ENCODE measurements at regions not wholly inside any gene's neighbourhood (a gene's known extent, or its start where the extent isn't known, plus 50 kb on each side); places are given as distances from the start of the nearest gene placed in this dataset.
A peak's percentile ranks its signal among the peaks of the same experiment; 100 is the strongest.

DNA sequence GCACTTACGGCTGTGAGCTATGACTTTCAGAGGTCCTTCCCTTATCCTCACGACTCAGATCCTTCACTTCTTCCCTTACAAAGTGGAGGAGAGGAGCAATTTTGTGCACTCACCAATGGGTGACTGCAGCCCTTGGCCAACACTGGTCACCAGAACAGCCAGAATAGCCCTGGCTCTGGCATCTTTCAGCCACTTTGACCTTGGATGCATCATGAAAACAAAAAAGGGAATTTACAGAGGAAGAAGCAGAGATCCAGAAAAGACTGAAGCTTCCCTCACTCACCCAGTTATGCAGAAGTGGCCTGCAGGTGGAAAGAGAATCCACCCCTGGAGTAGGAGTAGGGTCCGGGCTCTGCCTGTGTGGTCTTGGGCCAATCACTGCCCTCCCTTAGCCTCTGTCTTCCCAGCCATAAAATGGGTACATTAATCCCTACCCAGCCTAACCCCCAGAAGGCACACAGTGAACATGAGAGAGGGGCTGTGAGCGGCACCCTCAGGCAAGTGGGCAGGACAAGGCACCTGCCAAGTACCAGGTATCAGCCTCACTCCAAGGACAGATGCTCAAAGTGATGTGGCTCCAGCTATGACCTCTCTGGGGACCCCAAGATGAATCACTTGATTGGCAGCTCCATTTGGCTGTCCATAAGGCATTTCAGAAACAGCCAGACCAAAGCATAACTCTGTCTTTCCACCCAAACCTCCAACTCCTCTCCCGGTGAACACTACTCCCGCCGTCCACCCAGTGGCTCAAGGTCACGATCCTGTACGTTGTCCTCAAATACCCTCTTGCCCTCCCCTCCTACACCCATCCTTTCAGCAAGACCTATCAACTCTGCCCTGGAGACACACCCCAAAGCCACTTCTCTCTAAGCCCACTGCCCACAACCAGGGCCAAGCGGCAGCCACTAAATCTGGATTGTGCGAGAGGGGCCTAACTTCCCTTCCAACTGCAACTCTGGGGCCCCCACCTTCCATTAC, 129.8 kb upstream of the ZMIZ1 start:
- Histone ChIP-seq H3K27me3 (replicated peaks; ENCODE audit: control insufficient read depth, insufficient read depth, low read length) (peaks cover 8% of the 10 kb centered on the region), H3K9me3 (ENCODE audit: control insufficient read depth, low read length) (no peaks in the 10 kb centered on the region)
- no peak for DNase-seq (ENCODE audit: low read depth)

DNA sequence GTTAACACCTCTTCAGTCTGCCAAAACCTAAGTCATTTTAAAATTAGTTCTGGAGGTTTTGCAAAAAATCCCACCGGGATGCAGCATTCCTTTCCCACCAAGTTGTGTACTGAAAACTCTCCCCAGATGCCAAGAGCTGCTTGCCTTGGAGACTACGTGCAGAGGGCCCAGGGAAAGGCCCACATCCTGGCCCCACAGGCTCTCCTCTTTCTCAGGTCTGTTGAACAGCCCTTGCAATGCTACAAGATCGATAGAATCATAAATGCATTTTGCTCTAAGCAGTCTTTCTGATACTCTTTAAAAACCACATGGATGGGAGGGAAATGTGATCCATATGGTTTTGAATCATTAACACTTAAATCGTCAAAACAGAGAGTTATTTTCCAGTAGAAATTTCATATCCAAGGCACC, 126.7 kb upstream of the ZMIZ1 start:
- no peak for DNase-seq (ENCODE audit: low read depth)
- H3K36me3 ChIP-seq (ENCODE audit: control insufficient read depth, insufficient read depth, low read length, severe bottlenecking), result no peaks in the 10 kb centered on the region
- no peak overlapping the region for H3K4me3 ChIP-seq (ENCODE audit: low read length)
- H3K9me3 ChIP-seq (ENCODE audit: control insufficient read depth, low read length), result no peaks in the 10 kb centered on the region
- no peak overlapping the region for H3K9ac ChIP-seq (ENCODE audit: low read length)
- H3K27me3 ChIP-seq (replicated peaks; ENCODE audit: control insufficient read depth, insufficient read depth, low read length), result peaks cover 4% of the 10 kb centered on the region
- peaks cover 34% of the 10 kb centered on the region for H3K4me1 ChIP-seq (ENCODE audit: control insufficient read depth, insufficient read depth, low read length)

More for the DNA sequence above, 129.8 kb upstream of the ZMIZ1 start:
- H3K4me3 ChIP-seq (ENCODE audit: low read length), result no peak overlapping the region
- H3K4me1 ChIP-seq (ENCODE audit: control insufficient read depth, insufficient read depth, low read length), result peaks cover 11% of the 10 kb centered on the region
- H3K9ac ChIP-seq (ENCODE audit: low read length), result no peak overlapping the region
- H3K36me3 ChIP-seq (ENCODE audit: control insufficient read depth, insufficient read depth, low read length, severe bottlenecking), result no peaks in the 10 kb centered on the region

- Histone ChIP-seq H3K27me3 (replicated peaks; ENCODE audit: control insufficient read depth, insufficient read depth, low read length) (peaks cover 2% of the 10 kb centered on the region), H3K4me3 (ENCODE audit: low read length) (no peak overlapping the region), H3K4me1 (ENCODE audit: control insufficient read depth, insufficient read depth, low read length) (peaks cover 34% of the 10 kb centered on the region), H3K36me3 (ENCODE audit: control insufficient read depth, insufficient read depth, low read length, severe bottlenecking) (no peaks in the 10 kb centered on the region), H3K9ac (ENCODE audit: low read length) (peak overlapping the region; percentile 53), H3K9me3 (ENCODE audit: control insufficient read depth, low read length) (no peaks in the 10 kb centered on the region)
- peak; percentile 97 for DNase-seq (ENCODE audit: low read depth)
Observed at GRCh38 chr10:78944723-78945312, 123.9 kb upstream of the ZMIZ1 start.

GRCh38 chr10:78945838-78946237, 122.9 kb upstream of the ZMIZ1 start:
- no peak for DNase-seq (ENCODE audit: low read depth)
- Histone ChIP-seq H3K9ac (ENCODE audit: low read length) (no peak overlapping the region), H3K36me3 (ENCODE audit: control insufficient read depth, insufficient read depth, low read length, severe bottlenecking) (no peaks in the 10 kb centered on the region), H3K4me1 (ENCODE audit: control insufficient read depth, insufficient read depth, low read length) (peaks cover 34% of the 10 kb centered on the region), H3K27me3 (replicated peaks; ENCODE audit: control insufficient read depth, insufficient read depth, low read length) (peaks cover 7% of the 10 kb centered on the region), H3K9me3 (ENCODE audit: control insufficient read depth, low read length) (no peaks in the 10 kb centered on the region), H3K4me3 (ENCODE audit: low read length) (no peak overlapping the region)

DNA sequence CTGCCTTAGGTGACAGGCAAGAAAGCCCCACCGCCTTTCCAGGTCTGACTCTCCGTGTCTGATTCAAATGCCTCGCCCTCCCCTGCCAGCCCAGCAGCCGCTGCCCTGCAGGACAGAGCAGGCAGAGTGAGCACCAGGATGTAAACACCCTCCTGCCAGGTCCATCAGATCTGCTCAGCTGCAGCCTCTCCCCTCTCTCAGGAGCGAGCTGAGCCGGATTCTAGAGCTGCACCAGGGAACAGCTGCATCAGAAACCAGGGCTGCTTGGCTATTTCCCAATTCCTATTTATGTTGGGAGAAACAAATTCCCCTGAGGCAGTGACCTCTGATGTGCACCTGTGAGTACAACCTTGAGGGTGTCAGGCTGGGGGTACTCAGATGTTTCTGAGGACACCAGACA, 121.5 kb upstream of the ZMIZ1 start:
- peaks cover 27% of the 10 kb centered on the region for H3K4me1 ChIP-seq (ENCODE audit: control insufficient read depth, insufficient read depth, low read length)
- peaks cover 7% of the 10 kb centered on the region for H3K27me3 ChIP-seq (replicated peaks; ENCODE audit: control insufficient read depth, insufficient read depth, low read length)
- H3K36me3 ChIP-seq (ENCODE audit: control insufficient read depth, insufficient read depth, low read length, severe bottlenecking), result no peaks in the 10 kb centered on the region
- DNase-seq (ENCODE audit: low read depth), result no peak
- H3K9ac ChIP-seq (ENCODE audit: low read length), result no peak overlapping the region
- no peak overlapping the region for H3K4me3 ChIP-seq (ENCODE audit: low read length)
- no peaks in the 10 kb centered on the region for H3K9me3 ChIP-seq (ENCODE audit: control insufficient read depth, low read length)

GRCh38 chr10:78947733-78948132, 121.0 kb upstream of the ZMIZ1 start:
- Histone ChIP-seq H3K9ac (ENCODE audit: low read length) (no peak overlapping the region), H3K9me3 (ENCODE audit: control insufficient read depth, low read length) (no peaks in the 10 kb centered on the region), H3K4me1 (ENCODE audit: control insufficient read depth, insufficient read depth, low read length) (peaks cover 24% of the 10 kb centered on the region), H3K36me3 (ENCODE audit: control insufficient read depth, insufficient read depth, low read length, severe bottlenecking) (no peaks in the 10 kb centered on the region), H3K4me3 (ENCODE audit: low read length) (no peak overlapping the region), H3K27me3 (replicated peaks; ENCODE audit: control insufficient read depth, insufficient read depth, low read length) (peaks cover 7% of the 10 kb centered on the region)
- DNase-seq (ENCODE audit: low read depth), result no peak

- peaks cover 7% of the 10 kb centered on the region for H3K27me3 ChIP-seq (replicated peaks; ENCODE audit: control insufficient read depth, insufficient read depth, low read length)
- H3K9me3 ChIP-seq (ENCODE audit: control insufficient read depth, low read length), result no peaks in the 10 kb centered on the region
- no peak overlapping the region for H3K9ac ChIP-seq (ENCODE audit: low read length)
- no peak overlapping the region for H3K4me3 ChIP-seq (ENCODE audit: low read length)
- H3K36me3 ChIP-seq (ENCODE audit: control insufficient read depth, insufficient read depth, low read length, severe bottlenecking), result no peaks in the 10 kb centered on the region
- peaks cover 31% of the 10 kb centered on the region for H3K4me1 ChIP-seq (ENCODE audit: control insufficient read depth, insufficient read depth, low read length)
- DNase-seq (ENCODE audit: low read depth), result no peak
Observed at GRCh38 chr10:78948621-78949030, 120.1 kb upstream of the ZMIZ1 start.

DNA sequence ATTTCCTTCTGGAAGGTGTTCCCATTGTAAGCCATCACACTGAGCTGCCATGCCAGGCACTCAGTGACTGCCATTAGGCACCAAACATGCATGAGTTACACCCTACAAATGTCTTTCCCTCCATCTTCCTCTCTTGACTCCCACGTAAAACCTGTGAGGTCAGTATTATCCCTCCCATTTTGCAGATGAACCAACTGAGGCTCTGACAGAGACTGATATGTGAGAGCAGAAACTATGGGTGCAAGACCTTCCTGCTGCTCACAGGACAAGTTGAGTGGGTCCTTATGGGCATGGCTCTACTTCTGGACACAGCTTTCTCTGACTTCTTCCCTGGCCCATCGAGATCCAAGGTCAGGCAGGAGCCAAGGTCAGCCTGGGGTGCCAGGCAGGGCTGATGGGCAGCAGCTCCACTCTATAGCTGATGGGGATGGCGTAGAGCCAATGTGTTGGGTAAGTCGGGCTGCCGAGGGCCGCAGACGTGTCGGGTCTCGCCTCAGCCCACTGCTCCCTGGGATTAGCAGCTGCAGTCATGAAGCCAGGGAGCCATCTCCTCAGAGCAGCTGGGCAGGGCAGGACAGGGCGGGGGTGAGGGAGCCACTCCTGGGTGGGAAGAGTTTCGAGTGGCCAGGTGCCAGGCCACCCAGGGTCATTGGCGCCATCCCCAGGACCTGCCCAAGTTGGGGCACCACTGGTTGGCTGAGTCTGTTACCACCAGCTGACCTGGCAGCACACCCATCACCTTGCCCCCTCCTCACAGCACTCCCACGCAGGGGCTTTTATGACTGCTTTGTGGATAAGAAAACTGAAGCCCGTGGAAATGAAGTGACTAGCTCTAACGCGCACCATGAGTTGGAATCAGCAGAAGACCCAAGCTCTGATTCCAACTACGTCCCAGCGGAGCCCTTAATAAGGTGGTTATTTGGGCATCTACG, 117.8 kb upstream of the ZMIZ1 start:
- H3K9me3 ChIP-seq (ENCODE audit: control insufficient read depth, low read length), result no peaks in the 10 kb centered on the region

DNA sequence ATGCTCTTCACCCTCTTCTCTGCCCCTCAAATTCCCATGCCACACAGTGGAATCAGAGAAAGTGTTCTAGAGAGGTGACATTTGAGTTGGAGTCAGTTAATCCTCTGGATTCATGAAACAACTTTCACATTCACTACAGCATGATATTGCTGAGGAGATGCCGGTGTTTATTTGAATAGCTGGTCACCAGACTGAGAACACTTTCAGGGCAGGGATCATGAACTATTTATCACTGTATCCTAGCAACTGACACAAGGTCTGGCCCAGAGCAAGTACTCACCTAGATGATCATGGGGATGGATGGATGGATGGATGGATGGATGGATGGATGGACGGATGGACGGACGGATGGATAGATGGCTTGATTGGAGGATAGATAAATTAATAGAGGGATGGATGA, 116.7 kb upstream of the ZMIZ1 start:
- Histone ChIP-seq H3K9me3 (ENCODE audit: control insufficient read depth, low read length) (no peaks in the 10 kb centered on the region), H3K9ac (ENCODE audit: low read length) (no peak overlapping the region), H3K4me3 (ENCODE audit: low read length) (no peak overlapping the region), H3K4me1 (ENCODE audit: control insufficient read depth, insufficient read depth, low read length) (peaks cover 7% of the 10 kb centered on the region), H3K27me3 (replicated peaks; ENCODE audit: control insufficient read depth, insufficient read depth, low read length) (peaks cover 7% of the 10 kb centered on the region), H3K36me3 (ENCODE audit: control insufficient read depth, insufficient read depth, low read length, severe bottlenecking) (no peaks in the 10 kb centered on the region)
- DNase-seq (ENCODE audit: low read depth), result no peak

More for the DNA sequence above, 117.8 kb upstream of the ZMIZ1 start:
- no peaks in the 10 kb centered on the region for H3K36me3 ChIP-seq (ENCODE audit: control insufficient read depth, insufficient read depth, low read length, severe bottlenecking)
- H3K4me1 ChIP-seq (ENCODE audit: control insufficient read depth, insufficient read depth, low read length), result peaks cover 11% of the 10 kb centered on the region
- peaks cover 7% of the 10 kb centered on the region for H3K27me3 ChIP-seq (replicated peaks; ENCODE audit: control insufficient read depth, insufficient read depth, low read length)
- no peak overlapping the region for H3K9ac ChIP-seq (ENCODE audit: low read length)
- H3K4me3 ChIP-seq (ENCODE audit: low read length), result no peak overlapping the region
- no peak for DNase-seq (ENCODE audit: low read depth)

- Histone ChIP-seq H3K9me3 (ENCODE audit: control insufficient read depth, low read length) (no peaks in the 10 kb centered on the region), H3K36me3 (ENCODE audit: control insufficient read depth, insufficient read depth, low read length, severe bottlenecking) (no peaks in the 10 kb centered on the region), H3K4me1 (ENCODE audit: control insufficient read depth, insufficient read depth, low read length) (peaks cover 7% of the 10 kb centered on the region), H3K9ac (ENCODE audit: low read length) (no peak overlapping the region), H3K4me3 (ENCODE audit: low read length) (no peak overlapping the region), H3K27me3 (replicated peaks; ENCODE audit: control insufficient read depth, insufficient read depth, low read length) (peaks cover 7% of the 10 kb centered on the region)
- DNase-seq (ENCODE audit: low read depth), result peak; percentile 87
Observed at GRCh38 chr10:78952686-78953085, 116.1 kb upstream of the ZMIZ1 start.
